OCI-LY7 (cell line): ENCODE measurements at regions not wholly inside any gene's neighbourhood (a gene's known extent, or its start where the extent isn't known, plus 50 kb on each side); places are given as distances from the start of the nearest gene placed in this dataset.

ENCODE experiments used
- BruUV-seq: library from RNA; stranded (reverse); fragments of 400-500 nt; replicated peaks from 2 replicates; lab custom pipeline; 2021; lab: Mats Ljungman, UMichigan
- CTCF ChIA-PET: fragments of 300-600 bp; sonication (Branson Sonifier 250); formaldehyde crosslinking; loops from one replicate; lab custom pipeline; 2022; ENCODE audit warnings: antibody characterized with exemption; ENCODE audit not compliant: unreplicated experiment; lab: Charles Lee
- POLR2A ChIA-PET: fragments of 300-600 bp; sonication (Branson Sonifier 250); formaldehyde crosslinking; loops from one replicate; lab custom pipeline; 2022; ENCODE audit warnings: antibody characterized with exemption; lab: Charles Lee
- DNase-seq: peaks from one replicate; pipeline ENCODE4 v3.0.0-alpha.2; 2015; ENCODE audit warnings: low spot score
- H2AFZ ChIP-seq: fragments of 200-600 bp; sonication (generic), shearing (Covaris generic); 2 replicates; pipeline ENCODE4 v1.6.1; 2014; ENCODE audit warnings: mild to moderate bottlenecking, antibody characterized with exemption, low read length, moderate library complexity
- H3K27ac ChIP-seq: fragments of 200-600 bp; sonication (generic); 2 replicates; pipeline ENCODE4 v1.5.1; 2014; ENCODE audit warnings: mixed run types, low read depth, mild to moderate bottlenecking, moderate library complexity, low read length, inconsistent platforms; ENCODE audit not compliant: poor library complexity, severe bottlenecking
- H3K36me3 ChIP-seq: fragments of 200-600 bp; sonication (generic); 2 replicates; pipeline ENCODE4 v1.6.1; 2014; ENCODE audit warnings: mild to moderate bottlenecking, antibody characterized with exemption, low read length, moderate library complexity, mixed read lengths; ENCODE audit not compliant: insufficient read depth
- H3K4me1 ChIP-seq: fragments of 200-600 bp; sonication (generic); 2 replicates; pipeline ENCODE4 v1.5.1; 2014; ENCODE audit warnings: mild to moderate bottlenecking, low read length; ENCODE audit not compliant: insufficient read depth, poor library complexity, severe bottlenecking
- H3K4me2 ChIP-seq: fragments of 200-600 bp; sonication (generic); 2 replicates; pipeline ENCODE4 v1.6.1; 2014; ENCODE audit warnings: mild to moderate bottlenecking, low read length
- H3K4me3 ChIP-seq: fragments of 200-600 bp; sonication (generic); 2 replicates; pipeline ENCODE4 v1.5.1; 2014; ENCODE audit warnings: mild to moderate bottlenecking, low read depth, low read length; ENCODE audit not compliant: poor library complexity, severe bottlenecking
- H3K79me2 ChIP-seq: fragments of 200-600 bp; sonication (generic); 2 replicates; pipeline ENCODE4 v1.6.1; 2016; ENCODE audit warnings: low read depth, mild to moderate bottlenecking, low read length, moderate library complexity, mixed read lengths; ENCODE audit not compliant: insufficient read depth
- H3K9me2 ChIP-seq: fragments of 200-600 bp; sonication (generic); 2 replicates; pipeline ENCODE4 v1.6.1; 2016; ENCODE audit warnings: mild to moderate bottlenecking, low read length, mixed read lengths; ENCODE audit not compliant: insufficient read depth
- H3K9me3 ChIP-seq: fragments of 200-600 bp; sonication (generic); 2 replicates; pipeline ENCODE4 v1.6.1; 2014; ENCODE audit warnings: mild to moderate bottlenecking, mixed run types, low read length, mixed read lengths
- H4K20me1 ChIP-seq: fragments of 200-600 bp; sonication (generic); 2 replicates; pipeline ENCODE4 v1.6.1; 2014; ENCODE audit warnings: mild to moderate bottlenecking, antibody characterized with exemption, low read length, moderate library complexity, mixed read lengths; ENCODE audit not compliant: insufficient read depth
- EZH2phosphoT487 ChIP-seq: fragments of 200-600 bp; sonication (generic); IDR thresholded peaks from 2 replicates; pipeline ENCODE4 v1.6.1; 2018; ENCODE audit warnings: low read depth, borderline replicate concordance, mild to moderate bottlenecking, mixed run types, antibody characterized with exemption, low read length, moderate library complexity, mixed read lengths
- intact Hi-C: fragments of 100-400 bp; cut with micrococcal nuclease; formaldehyde crosslinking; loops from one replicate; pipeline ENCODE4 v1.10.0; 2022; ENCODE audit not compliant: unreplicated experiment
- TF ChIP-seq, protein P1 (sequence below): fragments of 200-600 bp; sonication (generic); conservative IDR thresholded peaks from 2 replicates; pipeline ENCODE4 v1.5.1; 2014; ENCODE audit warnings: mild to moderate bottlenecking, antibody characterized with exemption, low read length, moderate library complexity, mixed read lengths

DNA sequence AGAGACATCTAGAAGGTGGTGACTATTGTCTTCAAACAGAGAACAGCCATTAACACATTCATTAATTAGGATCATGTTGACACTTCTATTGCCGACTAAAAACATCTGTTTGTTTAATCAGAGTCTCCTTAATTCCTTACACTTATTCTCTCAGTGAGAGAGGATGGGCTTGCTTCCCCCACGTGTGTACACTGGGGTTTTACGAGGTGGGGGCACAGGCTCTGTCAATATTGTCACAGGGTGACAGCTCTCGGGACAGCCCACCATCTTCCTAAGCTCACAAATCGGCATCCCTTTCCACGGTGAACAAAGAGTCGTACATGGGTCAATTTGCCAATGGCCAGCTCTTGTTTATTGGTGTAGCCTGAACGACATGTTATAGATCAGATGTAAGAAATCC lies 413.2 kb downstream of the MIAT start:
- H3K9me3 ChIP-seq = no peaks in the 10 kb centered on the region
- peaks cover 3% of the 10 kb centered on the region for H3K4me1 ChIP-seq
- DNase-seq = no peak
- intact Hi-C loops = no loop called here
- ChIA-PET POLR2A (no interaction called here), CTCF (no interaction called here)
- no peaks in the 10 kb centered on the region for H3K79me2 ChIP-seq
- H3K4me2 ChIP-seq = no peak overlapping the region
- no peaks in the 10 kb centered on the region for H4K20me1 ChIP-seq
- no peak overlapping the region for H3K4me3 ChIP-seq
- no peaks in the 10 kb centered on the region for H3K9me2 ChIP-seq
- BruUV-seq = no TSS peak
- no peak overlapping the region for H2AFZ ChIP-seq
- H3K36me3 ChIP-seq = no peaks in the 10 kb centered on the region
- H3K27ac ChIP-seq = no peak overlapping the region
- no peak for TF ChIP-seq EZH2phosphoT487

GRCh38 chr22:27073601-27074425 lies 416.4 kb downstream of the MIAT start:
- CTCF ChIA-PET = no interaction called here
- H3K9me2 ChIP-seq = no peaks in the 10 kb centered on the region
- H3K79me2 ChIP-seq = no peaks in the 10 kb centered on the region
- no peaks in the 10 kb centered on the region for H3K36me3 ChIP-seq
- H2AFZ ChIP-seq = no peak overlapping the region
- TF ChIP-seq, protein P1, sequence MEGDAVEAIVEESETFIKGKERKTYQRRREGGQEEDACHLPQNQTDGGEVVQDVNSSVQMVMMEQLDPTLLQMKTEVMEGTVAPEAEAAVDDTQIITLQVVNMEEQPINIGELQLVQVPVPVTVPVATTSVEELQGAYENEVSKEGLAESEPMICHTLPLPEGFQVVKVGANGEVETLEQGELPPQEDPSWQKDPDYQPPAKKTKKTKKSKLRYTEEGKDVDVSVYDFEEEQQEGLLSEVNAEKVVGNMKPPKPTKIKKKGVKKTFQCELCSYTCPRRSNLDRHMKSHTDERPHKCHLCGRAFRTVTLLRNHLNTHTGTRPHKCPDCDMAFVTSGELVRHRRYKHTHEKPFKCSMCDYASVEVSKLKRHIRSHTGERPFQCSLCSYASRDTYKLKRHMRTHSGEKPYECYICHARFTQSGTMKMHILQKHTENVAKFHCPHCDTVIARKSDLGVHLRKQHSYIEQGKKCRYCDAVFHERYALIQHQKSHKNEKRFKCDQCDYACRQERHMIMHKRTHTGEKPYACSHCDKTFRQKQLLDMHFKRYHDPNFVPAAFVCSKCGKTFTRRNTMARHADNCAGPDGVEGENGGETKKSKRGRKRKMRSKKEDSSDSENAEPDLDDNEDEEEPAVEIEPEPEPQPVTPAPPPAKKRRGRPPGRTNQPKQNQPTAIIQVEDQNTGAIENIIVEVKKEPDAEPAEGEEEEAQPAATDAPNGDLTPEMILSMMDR = no peak
- TF ChIP-seq EZH2phosphoT487 = no peak
- no peak overlapping the region for H3K4me2 ChIP-seq
- H3K27ac ChIP-seq = no peak overlapping the region
- DNase-seq = no peak
- intact Hi-C loops = no loop called here
- H3K4me3 ChIP-seq = no peak overlapping the region
- BruUV-seq = no TSS peak
- H3K4me1 ChIP-seq = peaks cover 6% of the 10 kb centered on the region
- no peaks in the 10 kb centered on the region for H4K20me1 ChIP-seq
- POLR2A ChIA-PET = no interaction called here
- H3K9me3 ChIP-seq = no peaks in the 10 kb centered on the region

- H3K9me3 ChIP-seq = no peaks in the 10 kb centered on the region
- peak overlapping the region; percentile 21; the same call in 1 of the 2 replicates for H3K4me2 ChIP-seq
- ChIA-PET CTCF (no interaction called here), POLR2A (no interaction called here)
- no peaks in the 10 kb centered on the region for H3K9me2 ChIP-seq
- no peak overlapping the region for H2AFZ ChIP-seq
- peak; percentile 9 for DNase-seq
- H3K4me3 ChIP-seq = no peak overlapping the region
- peaks cover 6% of the 10 kb centered on the region for H3K4me1 ChIP-seq
- H3K36me3 ChIP-seq = no peaks in the 10 kb centered on the region
- H3K27ac ChIP-seq = no peak overlapping the region
- H4K20me1 ChIP-seq = no peaks in the 10 kb centered on the region
- no TSS peak for BruUV-seq
- TF ChIP-seq, protein P1 = no peak
- no peak for TF ChIP-seq EZH2phosphoT487
- intact Hi-C loops = no loop called here
- H3K79me2 ChIP-seq = no peaks in the 10 kb centered on the region
These were observed 417.8 kb downstream of the MIAT start for GRCh38 chr22:27075028-27075678.
